Urothelium cell line (cell line): ENCODE measurements at regions not wholly inside any gene's neighbourhood (a gene's known extent, or its start where the extent isn't known, plus 50 kb on each side); places are given as distances from the start of the nearest gene placed in this dataset.

Experiments used
- DNase-seq: peaks from one replicate; pipeline ENCODE4 v3.0.0; 2011; ENCODE audit warnings: low spot score, mixed read lengths
- FAIRE-seq: peaks from 2 replicates; lab custom pipeline; 2011; peaks lifted over from hg19 to GRCh38; lab: Jason Lieb, UNC

DNA sequence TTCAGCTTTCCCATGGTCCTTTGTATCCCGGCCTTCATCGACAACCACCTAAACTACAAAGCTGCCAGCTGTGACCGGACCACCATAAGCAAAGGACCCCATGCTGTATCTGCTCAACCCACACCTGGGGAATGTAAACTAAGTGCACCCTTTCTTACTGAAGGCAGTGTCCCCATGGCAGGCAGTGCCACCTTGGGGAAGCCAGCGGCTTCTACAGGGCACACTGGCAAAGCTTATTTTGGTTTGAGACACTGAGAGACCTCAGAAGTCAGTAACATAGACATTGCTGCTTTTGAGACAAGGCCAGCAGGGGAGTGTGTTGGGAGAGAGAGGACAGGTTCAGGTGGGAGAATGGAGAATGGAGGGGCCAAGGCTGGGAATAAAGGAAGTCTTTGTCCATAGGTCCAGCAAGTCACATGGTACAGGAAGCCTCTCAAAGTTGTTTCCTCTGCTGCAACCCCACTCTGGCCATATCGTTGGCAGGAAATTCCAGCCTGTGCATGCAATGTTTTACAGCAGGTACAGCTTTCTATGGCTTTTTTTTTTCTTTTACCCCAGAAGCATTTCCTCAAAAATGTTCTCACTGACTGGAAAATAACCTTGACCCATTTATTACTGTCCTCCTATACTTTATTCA lies 85.9 kb upstream of the NPVF start:
- DNase-seq, result no peak
- FAIRE-seq, result no peak

DNA sequence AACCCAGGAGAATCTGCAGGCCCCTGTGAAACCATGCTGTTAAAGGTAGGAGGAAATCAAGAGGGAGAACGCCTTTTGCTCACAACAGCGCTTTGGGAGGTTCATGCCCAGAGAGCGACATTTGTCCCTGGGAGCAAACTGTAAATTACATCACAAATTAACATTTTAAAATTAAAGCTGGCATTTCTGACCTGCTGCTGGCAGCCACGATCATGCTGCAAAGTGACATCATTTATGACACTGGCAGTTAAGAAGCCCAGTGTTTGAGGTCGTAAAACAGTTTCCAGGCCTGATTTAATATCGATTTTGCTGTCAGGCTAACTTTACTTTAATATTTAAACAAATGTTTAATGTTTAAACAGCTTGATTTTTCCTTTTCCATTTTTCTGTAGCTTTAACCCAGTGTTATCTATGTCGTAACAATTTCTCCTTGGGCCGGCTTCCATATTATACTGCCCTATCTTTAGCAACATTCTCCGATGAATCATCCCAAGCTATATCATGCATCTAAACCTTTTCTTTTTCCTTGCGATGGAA lies 86.5 kb upstream of the NPVF start:
- no peak for FAIRE-seq
- DNase-seq, result no peak

DNA sequence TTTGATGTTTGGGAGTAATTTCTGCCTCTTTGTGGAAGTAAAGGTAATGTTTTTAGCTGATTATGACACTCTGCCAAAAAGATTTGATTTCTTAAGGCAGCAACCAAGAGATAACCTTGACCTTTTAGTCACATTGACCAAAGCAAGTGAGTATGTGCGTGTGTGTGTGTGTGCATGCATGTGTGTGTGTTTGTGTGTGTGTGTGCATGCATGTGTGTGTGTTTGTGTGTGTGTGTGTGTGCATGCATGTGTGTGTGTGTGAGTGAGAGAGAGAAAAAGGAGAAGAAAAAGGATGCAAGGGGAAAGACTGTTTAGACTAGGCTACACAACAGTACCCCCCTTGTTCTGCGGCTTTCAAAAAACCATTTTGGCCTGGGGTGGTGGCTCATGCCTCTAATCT lies 88.1 kb upstream of the NPVF start:
- DNase-seq (no peak), FAIRE-seq (peak; percentile 96)

DNA sequence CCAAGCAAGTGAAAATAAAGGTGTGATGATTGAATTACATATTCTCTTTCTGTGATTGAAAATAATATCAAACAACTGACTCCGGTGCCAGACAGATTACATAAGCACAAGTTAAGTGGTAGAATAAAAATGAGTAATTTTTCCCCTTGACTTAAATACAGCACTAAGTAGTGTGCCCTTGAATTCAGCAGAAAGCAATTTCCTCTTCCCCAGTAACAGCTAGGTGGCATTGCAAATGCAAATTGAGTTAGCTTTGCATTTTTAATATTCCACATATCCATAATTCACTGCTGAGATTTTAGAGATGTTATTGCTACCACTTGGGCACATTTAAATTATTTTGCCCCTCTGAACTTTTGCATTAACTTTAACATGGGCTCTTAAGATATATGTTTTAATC lies 89.8 kb upstream of the NPVF start:
- DNase-seq, result no peak
- no peak for FAIRE-seq

DNA sequence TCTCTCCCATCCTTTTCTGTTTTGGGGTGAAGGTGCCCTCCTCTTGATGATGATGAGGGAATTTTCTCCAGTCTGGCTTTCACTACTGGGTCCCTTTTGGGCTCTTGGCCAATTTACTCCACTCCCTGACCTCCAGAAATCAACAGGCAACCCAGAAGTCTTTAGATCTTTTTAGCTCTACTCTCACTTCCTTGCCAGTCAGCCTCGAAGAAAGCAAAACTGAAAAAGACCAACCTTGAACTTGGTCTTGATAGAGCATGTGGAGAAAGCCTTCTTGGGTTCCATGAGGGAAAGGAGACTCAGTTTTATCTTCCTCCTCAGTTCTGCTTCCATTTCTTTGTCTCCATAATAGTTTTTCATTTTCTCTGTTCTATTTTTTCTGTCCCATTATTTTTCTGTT lies 91.4 kb upstream of the NPVF start:
- no peak for FAIRE-seq
- no peak for DNase-seq

DNA sequence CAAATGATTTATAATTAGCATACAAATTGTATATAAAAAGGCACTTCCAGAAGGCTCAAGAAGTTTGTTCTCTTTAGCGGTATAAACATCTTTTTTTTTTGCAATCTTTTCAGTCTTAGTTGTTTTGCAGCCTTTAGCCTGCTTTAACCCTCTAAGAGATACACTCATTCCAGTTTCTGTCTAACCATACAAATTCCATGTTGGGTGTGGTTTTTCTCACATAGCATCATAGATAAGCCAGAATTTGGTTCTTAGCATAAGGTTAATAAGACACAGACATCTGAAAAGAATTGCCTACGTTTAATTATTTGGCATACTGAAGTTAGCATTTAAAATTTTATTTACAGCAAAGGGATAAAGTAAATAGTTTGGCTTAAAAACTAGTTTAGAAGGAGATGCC lies 92.5 kb upstream of the NPVF start:
- FAIRE-seq (no peak), DNase-seq (no peak)

DNA sequence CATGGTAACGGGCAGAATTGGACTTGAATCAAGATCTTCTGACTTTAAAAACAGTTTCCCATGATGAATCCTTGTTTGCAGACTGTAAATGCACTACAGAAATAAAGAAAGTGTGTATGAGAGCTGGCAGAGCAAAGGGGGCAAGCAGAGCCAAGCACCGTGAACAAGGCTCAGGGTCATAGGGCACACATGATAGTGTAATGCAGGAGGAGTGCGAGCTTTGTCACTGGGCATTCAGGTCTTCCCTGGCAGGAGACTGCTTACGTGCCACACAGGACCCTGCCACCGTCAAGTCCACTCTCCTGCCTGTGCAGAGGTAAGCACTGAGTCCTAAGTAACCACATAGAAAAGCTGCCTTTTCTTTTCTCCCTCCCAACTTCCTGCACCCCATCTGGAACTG lies 93.1 kb upstream of the NPVF start:
- DNase-seq (no peak), FAIRE-seq (no peak)

DNA sequence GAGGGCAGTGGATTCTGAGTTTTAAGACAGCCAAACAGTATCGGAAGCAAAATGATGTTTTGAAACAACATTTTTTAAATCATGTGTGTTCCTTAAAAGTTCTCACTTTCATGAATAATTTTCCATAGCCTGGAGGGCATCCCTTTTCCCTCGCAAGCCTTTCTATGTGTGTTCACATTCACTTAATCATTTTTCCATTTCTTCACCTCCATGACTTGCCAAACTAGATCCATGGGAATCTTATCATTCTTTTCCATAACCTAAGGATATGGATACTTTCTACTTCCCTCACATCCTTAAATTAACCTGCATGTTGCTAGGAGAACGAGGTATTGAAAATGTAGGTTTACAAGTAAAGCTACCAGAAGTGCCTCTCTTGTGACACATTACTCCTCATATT lies 94.2 kb upstream of the NPVF start:
- FAIRE-seq (no peak), DNase-seq (no peak)

DNA sequence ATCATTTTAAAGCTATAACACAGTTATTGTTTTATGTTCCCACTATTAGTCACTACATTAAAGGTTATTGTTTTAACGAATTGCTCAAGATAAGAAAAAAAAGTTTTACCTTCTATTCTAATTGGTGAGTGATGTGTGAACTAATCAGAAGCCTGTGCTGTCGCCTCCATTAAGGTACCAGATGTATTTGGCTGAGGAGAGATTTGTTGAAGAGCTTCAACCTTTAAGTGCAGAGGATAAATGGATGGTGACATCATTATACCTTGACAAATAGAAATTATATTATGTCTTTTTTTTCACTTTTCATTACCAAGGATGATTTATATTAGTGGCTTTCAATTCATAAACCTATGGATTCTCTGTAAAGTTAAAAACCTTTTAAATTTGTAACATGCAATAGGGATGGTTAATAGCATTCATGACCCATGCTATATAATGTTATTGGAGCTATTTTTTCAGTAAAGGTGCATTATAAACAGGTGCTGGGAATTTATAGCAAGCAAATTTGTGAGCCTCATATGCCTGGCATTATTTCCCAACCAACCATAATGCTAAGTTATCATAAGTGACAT lies 97.0 kb upstream of the NPVF start:
- no peak for FAIRE-seq

DNA sequence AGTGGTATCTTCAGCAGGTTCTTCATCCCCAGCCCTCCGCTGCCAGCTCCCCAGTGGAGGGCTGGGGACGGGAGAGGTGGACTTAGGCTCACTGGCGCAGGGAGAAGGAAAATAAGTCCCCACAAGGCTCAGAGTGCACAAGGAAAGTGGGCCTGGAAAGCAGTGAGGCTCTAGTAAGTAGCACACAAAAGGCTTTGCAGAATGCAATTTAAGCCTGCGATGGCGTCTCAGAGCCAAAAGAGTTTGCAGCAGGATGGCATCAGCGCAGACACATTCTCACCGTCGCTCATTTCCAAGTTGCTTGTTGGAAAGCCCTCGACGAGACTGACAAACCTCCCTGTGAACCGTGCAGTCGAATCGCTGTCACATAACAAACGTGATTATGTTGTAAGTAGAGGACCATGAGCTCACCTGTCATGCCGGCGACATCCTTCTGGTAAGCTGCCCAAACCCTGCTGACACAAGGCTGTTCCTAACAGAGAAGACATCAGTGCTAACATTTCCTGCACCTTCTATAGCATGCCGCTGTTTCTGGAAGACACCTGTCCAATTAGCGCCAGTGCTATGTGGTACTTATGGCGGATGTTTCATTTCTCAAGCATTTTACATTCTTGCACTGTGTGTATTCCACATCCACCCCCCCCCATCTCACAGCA lies 98.3 kb upstream of the NPVF start:
- no peak for DNase-seq
- peak; percentile 52 for FAIRE-seq

More for the DNA sequence above, 97.0 kb upstream of the NPVF start:
- no peak for DNase-seq

DNA sequence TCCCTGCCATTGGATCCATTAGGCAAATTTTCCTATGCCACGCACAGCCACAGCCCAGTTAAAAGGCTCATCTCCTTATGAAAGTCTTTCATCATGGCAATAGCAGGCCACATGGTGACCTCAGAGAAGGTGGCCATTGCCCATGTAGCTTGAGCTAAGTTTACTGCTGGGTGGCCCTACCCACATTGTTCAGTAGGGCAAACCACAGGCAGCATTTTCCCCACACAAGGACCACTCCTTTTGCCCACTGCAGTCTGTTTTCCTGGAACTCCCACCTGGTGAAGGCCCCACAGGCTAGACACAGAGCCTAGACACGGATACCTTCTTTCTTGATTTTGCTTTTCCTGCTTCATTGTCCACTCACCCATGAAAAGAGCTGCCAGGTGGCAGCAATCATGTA lies 101.5 kb upstream of the NPVF start:
- FAIRE-seq (no peak), DNase-seq (no peak)

DNA sequence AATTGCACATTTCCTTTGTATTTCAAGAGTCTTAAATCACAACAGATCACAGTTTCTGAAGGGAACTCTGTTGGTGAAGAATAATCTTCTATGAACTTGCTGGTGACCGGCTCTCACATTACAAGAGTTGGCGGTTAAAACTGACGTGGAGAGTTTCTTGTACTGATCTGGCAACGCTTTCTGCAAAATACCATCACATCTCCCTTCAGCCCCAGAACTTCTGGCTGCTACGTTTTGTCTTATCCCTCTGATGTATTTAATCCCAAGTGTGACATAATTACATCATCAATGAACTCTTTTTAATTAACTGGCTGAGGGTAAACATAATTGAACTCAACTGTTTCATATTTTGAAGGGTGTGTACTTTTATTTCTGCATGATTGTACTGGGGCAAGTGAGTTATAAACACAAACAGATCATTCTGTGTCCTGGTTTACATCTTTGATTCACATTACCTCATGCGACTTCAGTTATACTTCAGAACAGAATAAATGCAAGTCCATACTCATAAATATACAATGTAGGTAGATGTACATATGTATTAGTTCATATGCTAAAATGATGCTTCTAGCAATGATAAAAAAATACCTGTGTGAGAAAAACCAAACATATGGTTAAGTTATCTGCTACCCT lies 105.1 kb upstream of the NPVF start:
- DNase-seq (no peak), FAIRE-seq (no peak)

DNA sequence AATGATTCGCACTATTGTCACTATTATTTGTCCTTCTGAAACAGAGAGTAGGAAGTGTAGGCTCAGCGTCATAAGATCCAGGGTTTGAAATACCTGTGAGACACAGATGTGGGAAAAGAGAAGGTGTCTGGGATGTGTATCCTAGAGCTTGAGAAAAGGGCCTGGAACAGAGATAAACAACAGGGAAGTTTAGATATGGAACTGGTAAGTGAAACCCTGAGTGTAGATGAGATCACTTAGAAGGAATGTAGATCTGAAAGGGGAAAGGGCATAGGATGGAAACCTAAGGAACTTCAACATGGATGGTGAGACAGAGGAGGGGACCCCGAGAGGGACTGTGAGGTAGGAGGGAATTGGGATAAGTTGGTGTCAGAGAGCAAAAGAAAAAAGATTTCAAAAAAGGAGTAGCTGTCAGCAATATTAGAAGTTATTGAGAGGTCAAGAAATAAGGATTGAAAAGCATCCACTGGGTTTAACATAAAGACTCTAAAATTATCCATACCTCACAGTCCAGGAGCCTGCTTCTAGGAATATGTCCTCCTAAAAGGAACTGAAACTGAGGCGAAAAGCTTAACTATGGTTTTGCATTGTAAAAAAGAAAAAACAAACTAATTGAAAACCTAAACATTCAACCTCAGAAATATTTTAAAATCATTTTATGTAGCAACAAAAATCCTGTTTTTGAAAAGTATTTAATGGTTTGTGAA lies 119.2 kb upstream of the NPVF start:
- FAIRE-seq (no peak), DNase-seq (no peak)

DNA sequence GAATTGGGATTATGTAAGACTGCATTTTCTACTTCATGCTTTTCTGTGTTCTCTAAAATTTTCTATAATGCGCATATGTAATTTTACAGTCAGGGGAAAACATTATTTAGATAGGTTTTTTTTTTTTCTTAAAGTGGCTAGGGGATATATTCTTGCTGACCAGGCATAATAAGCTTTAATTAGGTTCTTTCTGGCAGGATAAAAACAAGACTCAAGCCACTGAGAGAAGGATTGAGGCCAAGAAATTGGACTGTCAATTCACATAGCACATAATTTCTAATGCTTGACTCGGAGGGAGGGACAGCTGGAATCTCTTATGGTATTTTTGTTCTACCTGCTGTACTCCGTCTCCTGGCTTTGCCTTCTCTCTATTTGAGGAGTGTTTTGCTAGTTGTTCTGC lies 119.8 kb upstream of the NPVF start:
- no peak for FAIRE-seq
- no peak for DNase-seq

DNA sequence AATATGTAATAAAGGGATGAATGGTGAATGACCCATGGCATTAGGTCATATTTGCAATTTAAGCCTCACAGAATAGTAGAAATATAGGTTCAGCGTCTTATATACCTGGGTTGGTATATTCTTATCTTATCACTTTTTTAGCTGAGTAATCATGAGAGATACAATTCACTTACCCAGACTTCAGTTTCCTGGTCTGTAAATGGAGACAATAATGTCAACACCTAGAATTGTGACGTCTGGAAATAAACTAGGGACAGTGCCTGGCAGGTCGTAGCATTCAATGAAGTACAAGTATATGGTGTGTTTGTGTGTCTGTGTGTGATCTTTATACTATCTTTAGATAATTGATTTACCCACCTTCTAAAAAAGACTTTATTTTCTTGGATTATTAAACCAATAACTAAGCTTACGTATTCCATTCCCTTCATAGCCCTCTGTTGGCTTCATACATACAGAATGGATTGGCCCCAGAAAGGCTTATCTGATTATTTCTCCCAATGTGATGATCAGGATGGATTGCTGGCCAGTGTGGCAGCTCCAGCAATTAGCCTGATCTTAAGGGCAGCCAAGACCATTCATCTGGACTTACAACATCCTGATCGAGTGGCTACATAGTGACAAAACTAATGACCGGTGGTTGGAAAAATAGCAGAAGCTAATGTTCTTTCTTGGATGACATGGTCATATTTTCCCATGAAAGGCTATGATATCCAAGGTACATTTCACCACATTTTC lies 121.2 kb upstream of the NPVF start:
- no peak for FAIRE-seq
- DNase-seq, result no peak

DNA sequence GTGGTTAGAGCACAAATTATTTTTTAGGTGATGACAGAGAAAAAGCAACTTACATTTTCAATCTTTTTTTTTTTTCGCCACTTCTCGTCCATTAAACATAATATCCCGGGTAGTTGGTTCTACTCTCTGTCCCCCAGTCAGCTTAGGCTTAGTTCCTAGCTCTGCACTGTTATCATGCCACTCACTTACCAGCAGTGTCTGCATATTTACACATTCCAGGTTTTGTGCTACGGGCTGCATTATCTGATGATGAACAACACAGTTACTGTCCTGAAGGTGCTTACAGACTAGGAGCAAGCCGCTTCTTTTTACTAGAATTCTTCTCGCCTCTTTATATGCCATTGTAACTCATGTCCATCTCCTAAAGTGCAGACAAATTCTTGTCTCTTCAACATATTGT lies 121.8 kb upstream of the NPVF start:
- FAIRE-seq (peak; percentile 59), DNase-seq (no peak)

DNA sequence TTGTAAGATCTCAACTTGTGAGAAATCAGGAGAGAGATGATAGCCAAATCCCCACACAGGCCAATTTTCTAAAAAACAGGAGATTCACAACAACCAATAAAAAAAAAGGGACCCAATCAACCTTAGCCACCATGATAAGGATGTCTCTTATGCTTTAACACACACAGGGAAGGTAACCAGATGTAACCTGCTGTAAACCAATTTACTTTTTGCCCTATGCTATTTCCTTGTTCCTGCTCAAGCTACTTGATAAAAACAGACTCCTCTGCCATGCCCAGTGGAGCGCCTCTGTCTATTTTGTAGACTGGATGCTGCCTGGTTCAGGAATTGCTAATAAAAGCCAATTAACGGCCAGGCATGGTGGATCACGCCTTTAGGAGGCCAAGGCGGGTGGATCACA lies 123.5 kb upstream of the NPVF start:
- FAIRE-seq, result no peak

DNA sequence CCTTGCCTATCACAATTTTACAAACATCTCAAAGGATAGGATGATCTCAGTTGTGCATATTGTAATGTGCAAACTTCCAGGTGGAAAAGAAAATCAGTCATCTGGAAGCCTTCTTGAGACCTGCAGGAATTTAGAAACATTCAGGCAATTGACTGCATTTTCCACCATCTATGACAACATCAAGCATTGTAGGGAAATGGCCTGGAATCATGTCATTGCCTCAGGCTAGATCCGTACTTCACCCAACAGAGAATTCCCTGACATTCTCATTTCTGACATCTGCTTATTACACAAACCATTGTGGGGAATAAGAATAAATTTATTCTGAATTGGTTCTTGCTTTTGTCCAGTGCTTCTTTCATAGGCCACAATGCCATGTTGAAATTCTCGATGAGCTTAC lies 124.9 kb upstream of the NPVF start:
- DNase-seq (no peak), FAIRE-seq (no peak)

More for the DNA sequence above, 123.5 kb upstream of the NPVF start:
- DNase-seq, result no peak

DNA sequence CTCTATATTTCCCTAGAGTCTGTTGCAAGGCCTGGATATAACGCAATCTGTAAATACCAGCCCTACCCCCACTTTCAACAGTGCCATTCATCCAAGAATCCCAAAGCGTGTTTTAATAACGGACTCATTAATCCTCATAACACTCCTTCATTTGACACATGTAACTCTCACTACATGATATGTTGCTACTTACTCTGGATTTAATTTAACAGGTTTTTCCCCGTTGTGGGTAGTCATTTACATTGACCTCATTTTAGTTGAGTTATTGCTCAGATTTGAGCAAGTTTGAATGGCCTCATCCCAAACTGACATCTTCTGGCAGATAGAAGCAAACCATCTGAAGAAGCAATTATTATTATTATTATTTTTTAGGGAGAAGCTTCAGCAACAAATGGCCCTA lies 125.4 kb upstream of the NPVF start:
- no peak for DNase-seq
- no peak for FAIRE-seq

DNA sequence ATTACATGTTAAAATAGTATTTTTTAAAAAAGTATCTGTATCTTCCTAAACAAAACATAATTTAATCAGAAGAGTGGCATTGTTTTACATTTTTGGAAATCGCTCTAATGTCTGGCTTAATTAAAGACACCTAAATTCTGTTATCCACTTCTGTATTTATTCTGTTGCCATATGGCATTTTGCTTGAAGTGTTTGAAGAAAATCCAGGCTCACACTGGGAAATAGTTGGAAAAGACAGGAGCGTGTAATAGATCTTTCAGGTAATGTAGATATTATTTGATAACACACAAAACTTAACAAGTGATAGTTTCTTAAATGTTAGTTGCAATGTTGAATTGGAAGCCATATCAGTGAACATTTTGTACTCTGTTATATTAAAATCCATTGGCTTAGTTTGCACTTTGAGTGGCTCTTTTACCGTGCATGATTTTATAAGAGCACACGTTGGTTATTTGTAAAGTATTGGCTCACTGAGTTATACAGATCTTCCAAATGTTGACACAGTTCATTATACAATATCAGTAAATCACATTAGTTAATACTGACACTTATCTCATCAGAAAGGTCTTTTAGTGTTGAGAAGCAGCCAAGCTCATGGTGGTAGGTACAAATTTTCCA lies 128.4 kb upstream of the NPVF start:
- no peak for FAIRE-seq

More for the DNA sequence above, 128.4 kb upstream of the NPVF start:
- DNase-seq, result no peak
